GM19452 (cell line): ENCODE measurements at regions not wholly inside any gene's neighbourhood (a gene's known extent, or its start where the extent isn't known, plus 50 kb on each side); places are given as distances from the start of the nearest gene placed in this dataset.
"Not testable (repeated sequence)": the region's sequence is repeated elsewhere in the genome, so short reads cannot be mapped to it uniquely, and the experiment has no call there.

Source experiments
- ATAC-seq: cut with Tn5 transposase; IDR thresholded peaks from one replicate; pipeline ENCODE4 v1.9.1; 2021; ENCODE audit not compliant: unreplicated experiment

GRCh38 chr4:109378511-109378910 is 55.1 kb upstream of the SEC24B start:
- ATAC-seq = no peak

GRCh38 chr4:109378076-109378475 is 55.5 kb upstream of the SEC24B start:
- no peak for ATAC-seq

GRCh38 chr4:109375778-109376414 is 57.7 kb upstream of the SEC24B start:
- ATAC-seq = no peak

GRCh38 chr4:109368661-109369060 is 65.0 kb upstream of the SEC24B start:
- no peak for ATAC-seq

- ATAC-seq = no peak
Observed at GRCh38 chr4:109365939-109366338, 63.5 kb upstream of the COL25A1 start.

GRCh38 chr4:109365297-109365696 is 62.8 kb upstream of the COL25A1 start:
- not testable (repeated sequence) for ATAC-seq

GRCh38 chr4:109359040-109359646 is 56.7 kb upstream of the COL25A1 start:
- ATAC-seq = peak; percentile 85

- ATAC-seq = no peak
Observed at GRCh38 chr4:109355835-109356234, 53.4 kb upstream of the COL25A1 start.

- ATAC-seq = no peak
Observed at GRCh38 chr4:109352941-109353340, 50.5 kb upstream of the COL25A1 start.
